GM12874 (cell line): ENCODE measurements at regions not wholly inside any gene's neighbourhood (a gene's known extent, or its start where the extent isn't known, plus 50 kb on each side); places are given as distances from the start of the nearest gene placed in this dataset.

ENCODE experiments used
- CTCF ChIP-seq: IDR thresholded peaks from 2 replicates; pipeline ENCODE4 v1.5.1; 2011; ENCODE audit warnings: low read depth, mild to moderate bottlenecking, control low read depth, low read length, moderate library complexity; ENCODE audit not compliant: insufficient read depth

- TF ChIP-seq CTCF: no peak
These were observed 137.5 kb downstream of the CENPF start for GRCh38 chr1:214740471-214740870.

- TF ChIP-seq CTCF: no peak
These were observed 144.1 kb downstream of the CENPF start for GRCh38 chr1:214747050-214747635.

GRCh38 chr1:214753236-214753852 lies 150.3 kb downstream of the CENPF start:
- TF ChIP-seq CTCF: no peak

- TF ChIP-seq CTCF: no peak
These were observed 158.0 kb downstream of the CENPF start for GRCh38 chr1:214761030-214761429.

- no peak for TF ChIP-seq CTCF
These were observed 159.9 kb downstream of the CENPF start for GRCh38 chr1:214762902-214763301.

GRCh38 chr1:214764502-214764901 lies 161.5 kb downstream of the CENPF start:
- TF ChIP-seq CTCF: no peak

GRCh38 chr1:214767221-214767620 lies 164.2 kb downstream of the CENPF start:
- no peak for TF ChIP-seq CTCF
